Fibroblast of lung (primary cell): ENCODE measurements at regions not wholly inside any gene's neighbourhood (a gene's known extent, or its start where the extent isn't known, plus 50 kb on each side); places are given as distances from the start of the nearest gene placed in this dataset.

Experiments used
- DNase-seq, 2 donors: peaks; one replicate each; pipeline versions ENCODE4 v3.0.0 to v3.0.0-alpha.2; 2010; ENCODE audit warnings: low read depth in 2 of 2
- H2AFZ ChIP-seq: 2 replicates; pipeline ENCODE4 v1.5.1; 2012; ENCODE audit warnings: low read length, control low read depth, inconsistent platforms
- H3K27ac ChIP-seq: 2 replicates; pipeline ENCODE4 v1.5.1; 2011; ENCODE audit warnings: low read length, control low read depth; ENCODE audit not compliant: insufficient read depth
- H3K27me3 ChIP-seq: 2 replicates; pipeline ENCODE4 v1.5.1; 2011; ENCODE audit warnings: mild to moderate bottlenecking, low read length; ENCODE audit not compliant: control insufficient read depth, insufficient read depth
- H3K36me3 ChIP-seq: 2 replicates; pipeline ENCODE4 v1.5.1; 2011; ENCODE audit warnings: low read length; ENCODE audit not compliant: control insufficient read depth, insufficient read depth
- H3K4me1 ChIP-seq: 2 replicates; pipeline ENCODE4 v1.5.1; 2011; ENCODE audit warnings: low read length; ENCODE audit not compliant: control insufficient read depth, insufficient read depth; ENCODE audit errors: extremely low read depth
- H3K4me2 ChIP-seq: 2 replicates; pipeline ENCODE4 v1.5.1; 2011; ENCODE audit warnings: low read length, control low read depth; ENCODE audit not compliant: insufficient read depth; ENCODE audit errors: extremely low read depth
- H3K4me3 ChIP-seq, 4 experiments: fragments of 200-600 bp in 1 of 4; sonication (generic) in 1 of 4; replicated peaks in 1 of 4; 2 replicates each; pipeline ENCODE4 v1.5.1; 2011 to 2016; ENCODE audit warnings: low read length in 4 of 4, low read depth in 3 of 4, mild to moderate bottlenecking in 3 of 4, control low read depth in 2 of 4, inconsistent platforms in 1 of 4, mixed read lengths in 1 of 4; ENCODE audit not compliant: insufficient read depth in 1 of 4; ENCODE audit errors: control extremely low read depth in 1 of 4
- H3K79me2 ChIP-seq: 2 replicates; pipeline ENCODE4 v1.5.1; 2012; ENCODE audit warnings: mild to moderate bottlenecking, low read length, inconsistent platforms; ENCODE audit not compliant: control insufficient read depth, insufficient read depth
- H3K9ac ChIP-seq: 2 replicates; pipeline ENCODE4 v1.5.1; 2011; ENCODE audit warnings: mild to moderate bottlenecking, low read length, control low read depth; ENCODE audit not compliant: insufficient read depth
- H3K9me3 ChIP-seq: 2 replicates; pipeline ENCODE4 v1.5.1; 2012; ENCODE audit warnings: low read depth, low read length; ENCODE audit not compliant: control insufficient read depth, insufficient read depth
- H4K20me1 ChIP-seq: 2 replicates; pipeline ENCODE4 v1.5.1; 2011; ENCODE audit warnings: low read length; ENCODE audit not compliant: control insufficient read depth, insufficient read depth; ENCODE audit errors: extremely low read depth
- CTCF ChIP-seq, 2 donors: IDR thresholded peaks in 1 of 2; conservative IDR thresholded peaks in 1 of 2; 1 replicate in 1 of 2; 2 replicates in 1 of 2; pipeline ENCODE4 v1.5.1; 2011 to 2012; ENCODE audit warnings: low read length in 2 of 2, control low read depth in 1 of 2, inconsistent platforms in 1 of 2, low read depth in 1 of 2, mild to moderate bottlenecking in 1 of 2
- EZH2 ChIP-seq: IDR thresholded peaks from 2 replicates; pipeline ENCODE4 v1.5.1; 2012; ENCODE audit warnings: low read length, control low read depth, mild to moderate bottlenecking; ENCODE audit errors: missing control alignments

GRCh38 chr9:87068177-87068840 is 121.0 kb upstream of the GAS1 start:
- no peaks in the 10 kb centered on the region for H3K9me3 ChIP-seq
- no peak overlapping the region for H3K27ac ChIP-seq
- no peaks in the 10 kb centered on the region for H3K36me3 ChIP-seq
- no peak overlapping the region for H3K4me2 ChIP-seq
- no peaks in the 10 kb centered on the region for H4K20me1 ChIP-seq
- no peak overlapping the region for H2AFZ ChIP-seq
- H3K4me1 ChIP-seq: no peaks in the 10 kb centered on the region
- H3K79me2 ChIP-seq: no peaks in the 10 kb centered on the region
- H3K4me3 ChIP-seq: no peak overlapping the region
- no peak overlapping the region for H3K9ac ChIP-seq
- no peaks in the 10 kb centered on the region for H3K27me3 ChIP-seq
- TF ChIP-seq EZH2 (no peak), CTCF (conservative IDR thresholded peaks at IDR 0.05 in 1 of 2, IDR thresholded peaks at IDR 0.05 in 1 of 2; ENCODE audit: low read depth in 1 of 2, low read length in 2 of 2) (no peak)
- no peak for DNase-seq

- no peaks in the 10 kb centered on the region for H3K79me2 ChIP-seq
- no peak overlapping the region for H3K4me2 ChIP-seq
- H3K9me3 ChIP-seq: no peaks in the 10 kb centered on the region
- no peaks in the 10 kb centered on the region for H4K20me1 ChIP-seq
- no peak for TF ChIP-seq CTCF (conservative IDR thresholded peaks at IDR 0.05 in 1 of 2, IDR thresholded peaks at IDR 0.05 in 1 of 2; ENCODE audit: low read depth in 1 of 2, low read length in 2 of 2)
- TF ChIP-seq EZH2: no peak
- no peak overlapping the region for H3K4me3 ChIP-seq
- no peak overlapping the region for H3K27ac ChIP-seq
- no peak overlapping the region for H2AFZ ChIP-seq
- H3K36me3 ChIP-seq: no peaks in the 10 kb centered on the region
- no peaks in the 10 kb centered on the region for H3K27me3 ChIP-seq
- no peaks in the 10 kb centered on the region for H3K4me1 ChIP-seq
- no peak overlapping the region for H3K9ac ChIP-seq
- DNase-seq: peak in 1 of 2 donors; percentile 65
Observed at GRCh38 chr9:87069690-87070089, 122.4 kb upstream of the GAS1 start.

GRCh38 chr9:87070336-87070735 is 123.0 kb upstream of the GAS1 start:
- H3K4me3 ChIP-seq: no peak overlapping the region
- H3K79me2 ChIP-seq: no peaks in the 10 kb centered on the region
- no peaks in the 10 kb centered on the region for H4K20me1 ChIP-seq
- no peak overlapping the region for H3K9ac ChIP-seq
- no peak overlapping the region for H3K4me2 ChIP-seq
- H3K27ac ChIP-seq: no peak overlapping the region
- no peak for DNase-seq
- H3K4me1 ChIP-seq: no peaks in the 10 kb centered on the region
- no peak for TF ChIP-seq EZH2
- no peak for TF ChIP-seq CTCF (conservative IDR thresholded peaks at IDR 0.05 in 1 of 2, IDR thresholded peaks at IDR 0.05 in 1 of 2; ENCODE audit: low read depth in 1 of 2, low read length in 2 of 2)
- no peaks in the 10 kb centered on the region for H3K36me3 ChIP-seq
- no peak overlapping the region for H2AFZ ChIP-seq
- H3K9me3 ChIP-seq: no peaks in the 10 kb centered on the region
- no peaks in the 10 kb centered on the region for H3K27me3 ChIP-seq
